ENCODE measurements at regions not wholly inside any gene's neighbourhood (a gene's known extent, or its start where the extent isn't known, plus 50 kb on each side); places are given as distances from the start of the nearest gene placed in this dataset.

DNA sequence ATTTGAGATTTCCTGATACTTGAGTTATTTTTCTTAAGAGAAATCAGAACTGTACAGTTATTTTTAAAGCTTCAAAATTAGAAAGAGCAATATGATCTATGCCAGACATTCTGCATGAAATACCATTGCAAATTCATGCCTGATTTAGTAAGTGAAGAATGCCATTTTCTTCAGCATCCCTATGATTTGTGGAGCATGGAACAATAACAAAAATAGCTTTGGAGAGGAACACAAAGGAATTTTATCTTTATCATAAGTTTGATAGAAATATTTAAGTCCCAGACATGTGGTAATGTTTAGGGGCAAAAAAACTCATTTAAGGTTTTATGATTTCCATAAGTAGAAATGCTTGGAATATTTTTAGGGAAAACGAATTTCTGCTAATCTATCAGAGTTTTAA, 1863.4 kb downstream of the EFNA5 start:
- H3K9me2 ChIP-seq (ENCODE audit: insufficient read depth): no peaks in the 10 kb centered on the region
- intact Hi-C loops (cut with micrococcal nuclease): no loop called here
- no peak for DNase-seq (ENCODE audit: low read depth, low spot score)
- RAD21 ChIA-PET (ENCODE audit: low non-redundant PET in 1 of 2, low total read pairs in 2 of 2, uncharacterized antibody in 2 of 2, unreplicated experiment in 2 of 2): no interaction called here
- no peaks in the 10 kb centered on the region for H4K20me1 ChIP-seq (ENCODE audit: insufficient read depth)
- BruUV-seq (replicated peaks): no TSS peak
- no peak overlapping the region for H3K9ac ChIP-seq (ENCODE audit: low read length)
- H3K9me3 ChIP-seq (ENCODE audit: control insufficient read depth in 1 of 2, insufficient read depth in 1 of 2, low read depth in 1 of 2, low read length in 2 of 2): no peaks in the 10 kb centered on the region
- no peak overlapping the region for H3K4me2 ChIP-seq (ENCODE audit: low read length)
- no peaks in the 10 kb centered on the region for H3K79me2 ChIP-seq (ENCODE audit: insufficient read depth, low read length)
- no peak overlapping the region for H3K4me3 ChIP-seq (replicated peaks in 1 of 2; ENCODE audit: low read depth in 1 of 2, low read length in 2 of 2)
- no peak for TF ChIP-seq POLR2AphosphoS5 (IDR thresholded peaks at IDR 0.05; ENCODE audit: low read depth, low read length)
- TF ChIP-seq, protein P1, sequence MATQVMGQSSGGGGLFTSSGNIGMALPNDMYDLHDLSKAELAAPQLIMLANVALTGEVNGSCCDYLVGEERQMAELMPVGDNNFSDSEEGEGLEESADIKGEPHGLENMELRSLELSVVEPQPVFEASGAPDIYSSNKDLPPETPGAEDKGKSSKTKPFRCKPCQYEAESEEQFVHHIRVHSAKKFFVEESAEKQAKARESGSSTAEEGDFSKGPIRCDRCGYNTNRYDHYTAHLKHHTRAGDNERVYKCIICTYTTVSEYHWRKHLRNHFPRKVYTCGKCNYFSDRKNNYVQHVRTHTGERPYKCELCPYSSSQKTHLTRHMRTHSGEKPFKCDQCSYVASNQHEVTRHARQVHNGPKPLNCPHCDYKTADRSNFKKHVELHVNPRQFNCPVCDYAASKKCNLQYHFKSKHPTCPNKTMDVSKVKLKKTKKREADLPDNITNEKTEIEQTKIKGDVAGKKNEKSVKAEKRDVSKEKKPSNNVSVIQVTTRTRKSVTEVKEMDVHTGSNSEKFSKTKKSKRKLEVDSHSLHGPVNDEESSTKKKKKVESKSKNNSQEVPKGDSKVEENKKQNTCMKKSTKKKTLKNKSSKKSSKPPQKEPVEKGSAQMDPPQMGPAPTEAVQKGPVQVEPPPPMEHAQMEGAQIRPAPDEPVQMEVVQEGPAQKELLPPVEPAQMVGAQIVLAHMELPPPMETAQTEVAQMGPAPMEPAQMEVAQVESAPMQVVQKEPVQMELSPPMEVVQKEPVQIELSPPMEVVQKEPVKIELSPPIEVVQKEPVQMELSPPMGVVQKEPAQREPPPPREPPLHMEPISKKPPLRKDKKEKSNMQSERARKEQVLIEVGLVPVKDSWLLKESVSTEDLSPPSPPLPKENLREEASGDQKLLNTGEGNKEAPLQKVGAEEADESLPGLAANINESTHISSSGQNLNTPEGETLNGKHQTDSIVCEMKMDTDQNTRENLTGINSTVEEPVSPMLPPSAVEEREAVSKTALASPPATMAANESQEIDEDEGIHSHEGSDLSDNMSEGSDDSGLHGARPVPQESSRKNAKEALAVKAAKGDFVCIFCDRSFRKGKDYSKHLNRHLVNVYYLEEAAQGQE (IDR thresholded peaks at IDR 0.05; ENCODE audit: low read depth): no peak
- TF ChIP-seq CEBPB (IDR thresholded peaks at IDR 0.05; ENCODE audit: low read depth): no peak
- TF ChIP-seq SP1 (IDR thresholded peaks at IDR 0.05; ENCODE audit: low read depth): no peak
- no peak for TF ChIP-seq TCF7L2 (IDR thresholded peaks at IDR 0.05; ENCODE audit: borderline replicate concordance, extremely low read depth, insufficient read depth, insufficient read length)
- no peak for TF ChIP-seq ZFX (IDR thresholded peaks at IDR 0.05)
- no peak for TF ChIP-seq SIN3A (IDR thresholded peaks at IDR 0.05; ENCODE audit: low read depth)
- no peak for TF ChIP-seq CBX3 (IDR thresholded peaks at IDR 0.05; ENCODE audit: low read depth)
- no peak for TF ChIP-seq JUND (IDR thresholded peaks at IDR 0.05)
- TF ChIP-seq EZH2 (IDR thresholded peaks at IDR 0.05): no peak
- TF ChIP-seq FOSL1 (IDR thresholded peaks at IDR 0.05; ENCODE audit: low read depth): no peak
- no peak overlapping the region for H3K27ac ChIP-seq (ENCODE audit: low read depth, low read length)
- H3K36me3 ChIP-seq (ENCODE audit: control insufficient read depth in 1 of 2, insufficient read depth in 2 of 2, low read length in 2 of 2): no peaks in the 10 kb centered on the region
- H3K27me3 ChIP-seq (ENCODE audit: insufficient read depth, low read length): no peaks in the 10 kb centered on the region
- H2AFZ ChIP-seq (ENCODE audit: low read depth, low read length, poor library complexity, severe bottlenecking): no peak overlapping the region
- no peak for ATAC-seq
- H3K4me1 ChIP-seq (ENCODE audit: control insufficient read depth in 1 of 2, insufficient read depth in 2 of 2, low read length in 2 of 2): no peaks in the 10 kb centered on the region
- POLR2A ChIA-PET: no interaction called here
- CTCF ChIA-PET: no interaction called here

Data from HCT116 (cell line).